ENCODE measurements at regions not wholly inside any gene's neighbourhood (a gene's known extent, or its start where the extent isn't known, plus 50 kb on each side); places are given as distances from the start of the nearest gene placed in this dataset.

DNA sequence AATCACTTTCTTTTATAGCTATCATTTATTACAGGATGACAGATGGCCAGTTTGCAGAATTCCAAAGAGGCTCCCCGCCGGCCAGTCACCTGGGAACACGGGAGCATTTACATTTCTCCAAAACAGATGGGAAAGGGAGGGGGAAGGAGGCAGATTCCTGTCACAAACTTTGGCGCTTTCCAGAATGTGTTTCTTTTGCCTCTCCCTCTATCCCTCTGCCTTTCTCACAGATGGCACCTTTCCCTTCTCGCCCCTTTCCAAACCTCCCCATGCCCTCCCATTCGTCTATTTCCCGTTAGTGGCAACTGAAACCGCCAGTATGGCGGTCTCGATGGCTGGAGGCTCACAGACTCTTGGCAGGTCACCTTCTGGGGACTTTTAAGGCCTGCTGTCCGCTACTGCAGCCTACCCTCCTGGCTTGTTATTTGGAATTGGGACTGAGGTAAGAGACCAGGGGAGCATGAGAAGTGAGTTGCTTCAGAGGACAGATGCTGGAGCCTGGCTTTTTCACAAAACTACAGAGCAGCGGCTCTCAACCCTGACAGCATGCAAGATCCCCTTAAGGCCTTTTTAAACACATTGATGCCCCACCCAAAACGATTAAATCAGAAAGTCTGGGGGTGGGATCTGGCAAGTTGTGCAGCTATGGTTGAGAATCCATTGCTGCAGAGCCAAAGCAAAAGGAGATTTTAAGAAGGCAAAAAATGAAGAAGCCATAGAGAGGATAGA is 161.5 kb upstream of the VASH1 start:
- no peak for DNase-seq (ENCODE audit: low spot score)

DNA sequence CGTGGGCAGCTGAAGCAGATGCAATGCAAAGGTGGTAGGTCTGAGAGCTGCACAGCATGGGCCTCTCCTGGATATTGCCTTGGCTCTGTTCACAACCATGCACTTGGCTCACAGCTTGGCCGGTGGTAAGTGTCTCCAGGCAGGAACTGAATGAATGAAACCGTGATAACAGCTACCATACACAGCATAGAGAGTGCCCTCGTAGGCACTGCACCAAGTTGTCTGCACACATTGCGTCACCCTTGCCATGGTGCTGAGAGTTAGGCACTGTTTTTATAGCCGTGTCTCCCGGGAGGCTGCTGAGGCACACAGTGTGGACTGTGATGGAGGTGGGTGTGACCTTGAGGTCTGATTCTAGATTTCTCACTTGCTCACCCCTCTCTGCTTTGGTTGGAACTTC is 157.6 kb upstream of the VASH1 start:
- DNase-seq (ENCODE audit: low spot score): no peak

DNA sequence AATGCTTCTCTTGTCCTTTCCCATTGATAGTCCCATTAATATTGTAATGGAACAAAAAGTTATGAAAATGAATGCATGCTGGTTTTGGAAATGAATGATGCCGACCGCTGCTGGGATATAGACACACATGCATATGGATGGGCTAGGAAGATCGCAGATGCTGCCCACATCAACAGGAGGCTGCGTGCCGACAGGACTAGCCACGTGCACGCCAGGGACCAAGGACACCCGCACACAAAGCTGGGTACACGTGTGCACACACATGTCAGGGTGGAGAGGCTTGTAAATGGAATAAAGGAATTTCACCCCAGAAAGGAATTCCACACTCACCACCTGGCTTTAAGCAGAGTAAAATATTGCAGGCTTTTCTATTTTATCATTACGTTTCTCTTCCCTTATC is 153.8 kb upstream of the VASH1 start:
- DNase-seq (ENCODE audit: low spot score): no peak

DNA sequence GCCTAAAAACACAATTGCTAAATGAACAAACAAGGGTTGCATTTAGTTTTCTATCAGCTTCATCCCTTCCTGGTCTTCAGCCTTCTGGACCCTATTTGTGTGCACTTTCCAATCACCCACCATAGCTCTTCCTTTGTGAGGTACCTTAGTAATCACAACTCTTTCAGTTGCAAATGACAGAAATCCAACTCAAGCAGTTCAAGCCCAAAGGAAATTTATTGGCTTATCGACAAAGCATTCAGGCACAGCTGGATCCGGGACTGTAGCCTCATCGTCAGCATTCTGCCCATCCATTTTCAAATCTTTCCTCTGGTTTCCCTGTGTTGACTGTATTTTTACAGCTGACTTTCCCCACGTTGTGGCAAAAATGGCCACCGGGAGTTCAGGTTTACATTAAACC is 148.6 kb upstream of the VASH1 start:
- DNase-seq (ENCODE audit: low spot score): no peak

DNA sequence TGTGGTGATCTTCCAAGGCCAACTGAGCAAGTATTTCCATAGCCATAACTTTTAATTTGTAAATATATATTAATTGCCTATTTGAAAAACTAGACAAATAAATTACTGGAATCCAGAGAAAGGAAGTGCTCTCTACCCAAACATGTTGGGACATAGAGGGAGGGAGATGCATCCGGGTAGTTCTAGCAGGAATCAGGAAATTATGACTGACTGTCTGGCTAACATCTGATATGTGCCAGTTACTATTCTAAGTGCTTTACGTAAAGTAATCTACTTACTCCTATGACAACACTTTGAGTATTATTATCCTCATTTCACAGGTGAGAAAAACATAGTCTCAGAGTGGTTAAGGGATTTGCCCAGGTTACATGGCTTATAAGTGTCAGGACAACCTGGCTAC is 147.7 kb upstream of the VASH1 start:
- no peak for DNase-seq (ENCODE audit: low spot score)

DNA sequence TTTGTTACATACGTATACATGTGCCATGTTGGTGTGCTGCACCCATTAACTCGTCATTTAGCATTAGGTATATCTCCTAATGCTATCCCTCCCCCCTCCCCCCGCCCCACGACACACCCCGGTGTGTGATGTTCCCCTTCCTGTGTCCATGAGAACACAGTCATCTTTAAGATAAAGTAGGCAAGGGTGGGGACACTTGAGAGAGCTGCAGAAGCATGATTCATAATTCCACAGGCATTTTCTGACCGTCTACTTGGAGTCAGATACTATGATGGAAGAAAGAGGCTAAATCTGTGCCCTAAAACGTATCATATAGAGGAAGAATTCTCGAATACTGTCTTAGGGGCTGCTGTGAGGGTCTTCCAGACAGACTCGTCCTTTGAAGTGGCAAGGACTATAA is 145.9 kb upstream of the VASH1 start:
- no peak for DNase-seq (ENCODE audit: low spot score)

DNA sequence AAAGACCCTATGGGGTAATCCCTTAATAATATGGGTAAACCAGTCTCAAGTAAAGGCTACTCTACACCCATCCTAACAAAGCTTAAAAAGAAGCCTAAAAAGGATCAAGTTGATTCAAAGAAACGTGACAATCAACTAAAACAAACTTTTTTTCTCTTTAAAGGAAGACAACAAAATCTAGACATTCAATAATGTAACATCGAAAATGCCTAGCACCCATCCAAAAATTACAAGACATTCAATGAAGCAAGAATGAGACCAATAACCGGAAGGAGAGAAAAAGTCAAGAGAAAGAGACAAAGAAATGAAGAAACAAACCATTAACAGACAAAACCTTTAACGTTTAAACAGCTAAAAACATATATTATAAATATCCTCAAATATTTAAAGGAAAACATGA is 143.8 kb upstream of the VASH1 start:
- DNase-seq (ENCODE audit: low spot score): no peak

DNA sequence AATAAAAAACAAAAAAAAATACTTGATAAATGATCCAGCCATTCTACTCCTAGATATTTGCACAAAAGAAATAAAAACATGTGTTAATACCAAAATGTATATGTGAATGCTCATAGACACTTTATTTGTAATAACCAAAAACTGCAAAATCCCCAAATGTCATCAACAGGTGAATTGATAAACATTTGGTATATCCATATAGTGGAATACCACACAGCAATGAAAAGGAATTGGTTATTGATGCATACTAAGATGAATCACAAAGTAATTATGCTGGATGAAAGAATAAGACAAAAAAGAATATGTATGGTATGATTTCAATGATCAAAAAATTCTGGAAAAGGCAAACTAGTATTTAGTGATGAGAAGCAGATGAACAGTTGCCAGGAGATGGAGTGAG is 124.7 kb upstream of the VASH1 start:
- no peak for DNase-seq (ENCODE audit: low spot score)

DNA sequence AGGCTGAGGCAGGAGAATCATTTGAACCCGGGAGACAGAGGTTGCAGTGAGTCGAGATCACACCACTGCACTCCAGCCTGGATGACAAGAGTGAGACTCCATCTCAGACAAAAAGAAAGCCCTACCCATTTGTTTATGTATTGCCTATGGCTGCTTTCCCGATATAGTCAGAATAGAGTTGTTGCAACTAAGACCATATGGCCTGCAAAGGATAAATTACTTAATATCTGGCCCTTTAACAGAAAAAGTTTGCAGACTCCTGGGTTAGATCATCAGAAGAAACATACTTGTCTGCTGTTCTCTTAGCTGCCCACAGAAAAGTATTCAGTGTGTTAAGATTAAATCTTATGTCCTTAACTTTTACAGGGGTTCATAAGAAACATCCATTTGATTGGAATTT is 122.4 kb upstream of the VASH1 start:
- no peak for DNase-seq (ENCODE audit: low spot score)

DNA sequence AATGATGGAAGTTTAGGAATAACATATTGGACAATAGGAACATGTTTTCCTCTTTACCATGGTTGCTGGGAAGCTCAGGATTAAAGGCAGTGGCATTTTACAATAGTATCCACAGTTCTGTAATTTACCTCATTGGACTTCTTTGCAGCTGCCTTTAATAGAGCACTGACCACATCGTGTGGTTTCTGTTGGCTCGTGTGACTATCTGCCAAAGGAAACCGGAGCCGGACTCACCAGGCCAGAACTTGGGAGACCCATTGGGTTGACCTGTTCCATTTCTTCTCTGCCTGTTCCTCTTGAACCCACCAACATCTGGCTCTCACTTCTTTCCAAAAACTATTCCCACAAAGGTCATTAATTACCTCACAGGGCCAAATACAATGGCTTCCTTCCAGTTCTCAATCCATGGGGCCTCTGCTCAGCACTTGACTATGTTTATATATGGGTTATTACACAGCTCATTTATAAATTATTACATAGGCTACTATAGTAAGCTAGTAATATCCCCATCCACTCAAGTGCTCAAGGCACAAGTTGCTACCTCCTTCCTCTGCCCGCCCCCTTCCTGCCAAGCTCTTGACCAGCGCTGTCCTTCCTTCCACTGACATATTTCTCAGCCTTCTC is 121.5 kb upstream of the VASH1 start:
- DNase-seq (ENCODE audit: low spot score): no peak

DNA sequence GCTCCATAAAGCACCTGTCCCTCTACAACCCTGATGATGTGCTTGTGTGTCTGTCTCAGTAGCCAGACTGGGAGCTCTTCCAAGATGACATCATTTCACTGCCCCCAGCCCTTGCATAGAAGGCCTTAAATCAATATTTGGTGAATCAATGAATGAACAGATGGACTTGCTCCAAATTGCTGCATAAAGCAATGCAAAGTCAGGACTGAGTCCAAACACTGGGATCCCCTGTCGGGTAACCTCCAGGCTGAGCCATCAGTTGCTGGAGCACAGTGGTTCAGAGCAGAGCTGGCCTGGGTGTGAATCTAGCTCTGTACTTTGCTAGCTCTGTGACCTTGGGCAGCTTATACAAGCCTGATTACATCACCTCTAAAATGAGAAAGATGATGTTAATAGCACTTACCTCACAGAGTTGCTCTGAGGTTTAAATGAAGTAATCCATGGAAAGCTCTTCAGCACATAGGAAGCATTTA is 120.3 kb upstream of the VASH1 start:
- no peak for DNase-seq (ENCODE audit: low spot score)

DNA sequence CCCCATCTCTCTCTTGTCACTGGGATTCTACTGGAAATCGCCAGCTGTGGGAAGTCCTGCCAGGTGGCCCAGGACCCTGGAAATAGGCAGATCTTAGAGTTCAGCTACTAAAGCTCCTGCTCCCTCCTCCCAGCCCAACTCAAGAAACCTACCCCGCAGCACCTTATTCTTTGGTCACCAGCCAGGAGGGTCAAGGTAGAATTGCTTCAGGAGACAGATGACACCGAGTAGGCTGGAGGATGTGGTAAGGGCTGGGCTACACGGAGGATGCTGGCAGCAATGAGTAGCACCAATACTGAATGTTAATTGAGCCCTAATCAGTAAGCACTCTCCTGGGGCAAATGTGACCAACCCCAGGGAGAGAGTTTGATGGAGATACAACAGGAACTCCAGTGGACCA is 119.7 kb upstream of the VASH1 start:
- DNase-seq (ENCODE audit: low spot score): no peak

DNA sequence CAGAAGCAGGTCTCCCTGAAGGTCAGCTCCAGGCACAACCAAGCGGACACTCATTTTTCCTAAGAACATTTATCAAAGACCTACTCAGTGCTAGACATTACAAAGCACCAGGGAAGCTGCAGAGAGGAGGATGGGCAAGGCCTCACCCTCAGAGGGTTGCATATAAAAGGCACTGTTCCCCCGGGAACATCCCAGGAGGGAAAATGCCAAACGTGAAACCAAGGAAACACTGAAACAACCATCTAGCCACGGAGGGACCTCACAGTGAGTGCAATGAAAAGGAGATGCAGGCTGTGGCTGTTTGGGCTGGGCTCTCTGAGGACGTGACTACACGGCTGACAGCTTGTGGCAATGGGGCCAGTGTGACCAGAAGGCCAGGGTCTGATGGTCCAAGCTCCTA is 117.4 kb upstream of the VASH1 start:
- no peak for DNase-seq (ENCODE audit: low spot score)

DNA sequence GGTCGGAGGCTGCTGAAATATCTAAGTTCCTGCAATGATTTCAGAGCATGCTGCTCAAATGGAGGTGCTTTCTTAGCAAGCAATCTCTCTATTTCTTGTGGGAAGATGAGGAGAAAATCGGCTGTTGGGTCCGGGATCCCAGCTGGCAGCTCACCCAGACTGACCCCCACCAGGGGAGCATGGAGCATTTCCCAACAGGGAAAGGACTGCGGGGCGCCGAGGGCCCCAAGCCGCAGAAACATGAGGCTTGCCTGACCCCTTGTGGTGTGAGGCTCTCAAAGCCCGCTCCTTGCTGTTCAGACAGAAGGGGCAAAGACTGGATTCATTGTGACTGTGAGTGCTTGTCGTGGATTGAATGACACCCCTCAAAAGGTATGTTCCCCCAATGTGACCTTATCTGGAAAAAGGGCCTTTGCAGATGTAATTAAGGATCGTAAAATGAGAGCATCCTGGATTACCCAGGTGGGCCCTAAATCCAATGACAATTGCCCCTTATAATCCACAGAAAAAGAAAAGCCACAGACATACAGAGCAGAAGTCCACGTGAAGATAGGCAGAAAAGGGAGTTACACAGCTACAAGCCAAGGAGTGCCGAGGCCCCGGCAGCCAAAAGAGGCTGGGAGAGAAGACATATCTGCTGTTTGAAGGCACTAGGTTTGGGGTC is 116.3 kb upstream of the VASH1 start:
- DNase-seq (ENCODE audit: low spot score): peak; percentile 30

DNA sequence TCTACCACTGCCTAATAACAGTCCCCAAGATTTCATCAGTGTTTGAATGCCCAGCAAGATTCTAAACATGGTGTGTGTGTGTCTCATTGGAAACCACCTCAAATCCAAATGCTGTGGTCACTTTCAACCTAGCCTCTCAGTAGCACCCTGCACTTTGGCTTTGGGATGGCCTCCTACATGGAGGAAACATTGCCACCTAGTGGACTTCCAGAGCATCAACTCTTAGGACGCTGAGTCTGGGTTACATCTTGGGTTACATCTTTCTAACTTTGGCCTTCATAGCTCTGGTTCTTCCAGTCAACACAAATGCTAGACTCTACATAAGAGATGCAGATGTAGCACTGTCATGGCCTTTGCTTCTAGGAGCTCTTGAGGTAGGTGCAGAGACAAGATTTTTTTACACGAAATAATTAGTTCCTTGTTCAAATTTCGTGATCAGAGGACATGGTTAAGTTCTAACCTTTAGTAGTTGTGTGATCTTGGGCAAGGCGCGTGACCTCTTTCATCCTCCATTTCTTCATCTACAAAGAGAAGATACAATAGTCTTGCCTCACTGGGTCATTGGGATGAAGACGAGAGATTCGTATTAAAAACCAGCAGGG is 113.5 kb upstream of the VASH1 start:
- DNase-seq (ENCODE audit: low spot score): peak; percentile 67

DNA sequence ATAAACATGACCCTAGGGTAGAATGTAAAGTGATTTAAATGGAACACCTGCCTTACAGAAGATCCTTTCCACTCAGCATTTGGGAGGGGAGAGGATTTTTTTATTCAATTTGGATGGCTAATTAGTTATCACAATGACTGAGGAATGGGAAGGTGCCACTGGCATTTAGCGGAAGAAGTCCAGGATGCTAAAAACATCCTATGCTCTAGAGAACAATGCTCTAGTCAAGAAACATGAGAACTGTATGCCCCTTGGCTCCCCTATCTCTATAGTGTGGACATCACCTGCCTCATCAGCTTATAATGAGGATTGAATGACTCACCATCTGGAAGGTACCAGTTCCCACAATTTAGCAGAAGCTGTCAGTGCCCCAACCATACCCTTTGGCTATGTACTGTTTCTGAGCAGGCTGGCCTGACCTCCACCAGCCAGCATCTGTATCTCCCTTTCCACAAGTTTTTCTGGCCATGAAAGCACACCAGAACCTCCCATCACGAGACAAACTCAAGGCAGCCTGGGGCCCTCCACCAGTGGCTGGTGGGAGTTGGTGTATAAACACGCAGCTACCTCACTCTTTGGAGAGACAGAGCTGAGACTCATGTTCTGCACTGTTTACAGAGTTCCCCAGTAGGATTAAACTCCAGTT is 109.7 kb upstream of the VASH1 start:
- DNase-seq (ENCODE audit: low spot score): no peak

DNA sequence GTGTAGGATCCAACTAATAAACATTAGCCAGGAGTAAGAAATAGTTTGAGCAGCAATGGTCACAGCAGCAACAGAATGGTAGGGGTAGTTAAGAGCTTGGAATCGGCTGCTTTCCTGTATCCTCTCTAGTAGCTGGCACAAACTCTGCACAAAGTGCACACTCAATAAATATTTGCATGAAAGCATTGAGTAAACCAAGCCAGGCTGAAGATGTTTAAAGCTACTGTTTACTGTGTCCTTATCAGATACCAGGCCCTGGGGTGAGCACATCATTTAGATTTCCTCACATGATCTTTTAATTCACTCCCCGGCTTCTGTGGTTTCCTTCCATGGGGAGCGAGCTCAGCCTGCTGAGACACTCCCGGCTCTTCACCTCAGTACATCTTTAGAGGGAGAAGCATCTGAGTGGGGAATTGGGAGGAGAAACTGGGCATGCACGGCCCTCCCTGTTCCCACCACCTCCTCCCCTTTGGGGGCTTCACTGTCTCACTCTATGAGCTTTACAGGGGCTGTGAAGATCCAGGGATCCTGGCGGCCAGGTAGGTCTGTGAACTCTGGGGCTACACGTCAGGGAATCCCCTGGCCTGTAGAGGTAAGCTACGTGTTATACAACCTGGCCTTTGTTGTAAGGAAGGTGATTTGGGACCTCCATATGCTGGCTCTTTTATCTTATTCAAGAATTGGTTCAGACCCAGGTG is 107.2 kb upstream of the VASH1 start:
- no peak for DNase-seq (ENCODE audit: low spot score)

DNA sequence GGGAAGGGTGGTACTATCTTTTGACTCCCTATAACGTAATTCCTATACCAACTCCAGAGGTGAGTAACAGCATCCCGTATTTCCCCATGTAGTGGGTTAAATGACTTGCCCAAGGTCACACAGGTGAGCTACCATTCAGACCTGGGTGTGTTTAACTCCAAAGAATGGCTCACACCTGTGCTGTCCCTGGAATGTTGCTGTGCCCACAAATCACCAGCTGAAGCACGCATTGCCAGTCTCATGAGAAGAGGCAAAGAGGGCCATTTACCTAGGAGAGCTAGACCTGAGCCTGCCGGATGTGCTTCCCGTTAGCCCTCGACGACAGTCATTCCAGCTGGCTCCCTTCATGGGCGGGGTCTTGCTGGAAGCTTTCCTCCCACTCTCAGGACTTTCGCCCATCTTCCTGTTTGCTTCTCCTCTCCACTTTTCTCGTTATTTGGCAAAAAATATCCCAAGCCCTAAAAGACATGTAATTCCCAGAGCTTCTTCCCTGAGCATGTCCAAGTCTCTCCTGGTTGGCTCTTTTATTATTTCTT is 106.6 kb upstream of the VASH1 start:
- peak; percentile 1 for DNase-seq (ENCODE audit: low spot score)

DNA sequence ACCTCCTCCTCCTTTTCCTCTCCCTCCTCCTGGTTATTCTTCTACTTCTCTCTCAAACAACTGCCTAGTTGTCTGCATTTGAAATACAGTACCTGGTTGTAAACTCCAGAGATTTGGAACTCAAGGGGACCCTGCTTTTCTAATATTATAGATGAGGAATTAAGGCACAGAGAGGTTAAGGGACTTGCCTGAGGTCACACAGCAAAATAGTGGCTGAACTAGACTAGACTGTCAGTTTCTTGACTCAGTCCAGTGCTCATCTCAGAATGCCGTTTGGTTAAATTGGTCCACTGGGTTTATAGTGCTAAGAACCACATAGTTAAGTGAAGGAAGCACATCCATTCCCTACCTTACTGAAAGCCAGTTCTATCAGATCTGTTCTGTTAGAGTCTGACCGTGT is 105.9 kb upstream of the VASH1 start:
- DNase-seq (ENCODE audit: low spot score): no peak

DNA sequence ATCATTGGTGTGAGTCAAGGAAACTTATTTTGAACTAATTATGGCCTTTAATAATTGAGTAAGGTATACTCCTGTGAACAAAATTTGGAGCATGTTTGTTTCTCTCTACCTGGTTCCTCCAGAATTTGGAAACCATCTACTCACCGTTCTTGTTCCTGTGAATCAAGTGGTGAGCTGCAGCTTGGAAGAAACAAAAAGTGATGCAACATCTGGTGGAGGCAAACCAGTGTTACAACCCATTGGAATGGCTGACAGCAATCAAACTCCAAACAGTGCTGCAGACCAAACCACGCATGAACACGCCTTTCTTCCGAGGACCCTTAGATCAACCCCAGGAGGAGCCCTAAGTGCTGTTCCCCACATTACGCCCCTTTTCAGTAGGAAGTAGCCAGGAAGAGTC is 104.7 kb upstream of the VASH1 start:
- no peak for DNase-seq (ENCODE audit: low spot score)

DNA sequence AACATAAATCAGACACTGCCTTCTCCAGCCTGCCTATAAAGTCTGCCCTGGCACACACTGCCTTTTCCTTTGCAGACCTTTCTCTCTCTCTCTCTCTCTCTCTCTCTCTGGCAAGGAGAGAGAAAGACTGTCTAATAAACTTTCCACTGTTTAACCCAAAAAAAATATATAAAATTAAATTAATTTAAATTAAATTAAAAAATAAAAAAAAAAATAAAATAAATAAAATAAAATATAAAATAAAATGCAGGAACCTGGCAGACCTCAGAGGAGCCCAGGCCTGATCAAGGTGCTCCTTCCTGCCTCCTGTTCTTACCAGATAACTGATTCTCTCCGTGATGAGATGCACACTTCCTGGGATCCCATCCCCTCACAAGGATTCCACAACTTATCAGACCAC is 103.9 kb upstream of the VASH1 start:
- no peak for DNase-seq (ENCODE audit: low spot score)
